ENCODE measurements at regions not wholly inside any gene's neighbourhood (a gene's known extent, or its start where the extent isn't known, plus 50 kb on each side); places are given as distances from the start of the nearest gene placed in this dataset.

DNA sequence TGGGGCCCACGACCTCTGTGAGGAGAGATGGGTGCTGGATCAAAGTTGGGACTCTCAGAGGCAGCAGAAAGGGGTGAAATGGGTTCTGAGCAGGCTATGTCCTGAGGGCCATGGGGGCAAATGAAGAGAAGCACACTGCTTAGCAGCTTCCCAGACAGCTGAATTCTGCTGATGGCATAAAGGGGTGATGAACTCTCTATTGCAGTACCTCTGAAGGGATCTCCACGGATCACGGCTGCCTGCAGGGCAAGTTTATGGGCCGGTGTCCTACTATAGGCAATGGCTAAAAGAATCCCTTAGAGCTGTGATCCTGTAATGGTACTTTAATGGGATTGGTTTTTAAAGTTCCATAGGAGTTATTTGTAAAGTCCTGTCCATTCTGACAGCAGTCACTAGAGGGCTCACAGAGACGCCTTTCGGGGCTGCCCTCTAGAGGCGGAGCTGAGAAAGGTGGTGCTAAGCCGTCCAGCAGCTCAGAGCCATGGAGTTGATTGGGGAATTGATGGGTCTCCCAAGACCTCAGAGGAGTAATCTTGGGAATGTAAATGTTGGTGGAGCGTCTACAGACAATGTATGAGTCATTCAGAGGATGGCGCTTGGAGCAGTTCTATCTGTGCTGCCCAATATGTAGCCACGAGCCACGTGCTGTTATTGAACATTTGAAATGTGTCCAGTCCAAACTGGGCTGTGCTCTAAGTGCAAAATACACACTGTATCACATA lies 287.3 kb downstream of the COG6 start:
- peak; percentile 27 for DNase-seq

DNA sequence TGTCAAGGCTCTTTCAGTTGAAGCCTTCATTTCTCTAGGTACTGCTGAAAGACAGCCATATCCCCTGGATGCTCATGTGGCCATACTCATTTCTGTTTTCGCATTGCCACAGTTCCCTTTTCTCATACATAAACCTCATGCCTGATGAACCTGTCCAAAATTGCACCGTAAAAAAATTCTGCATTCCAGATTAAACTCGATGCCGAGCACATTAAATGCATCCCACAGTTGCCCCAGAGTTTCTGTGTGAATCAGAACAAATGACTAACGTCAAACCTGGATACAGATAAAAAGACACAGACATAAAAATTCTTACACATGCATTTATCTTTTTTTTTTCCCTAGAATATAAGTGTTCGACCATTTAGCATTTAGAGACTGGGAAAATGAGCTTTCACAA lies 288.2 kb downstream of the COG6 start:
- no peak for DNase-seq

DNA sequence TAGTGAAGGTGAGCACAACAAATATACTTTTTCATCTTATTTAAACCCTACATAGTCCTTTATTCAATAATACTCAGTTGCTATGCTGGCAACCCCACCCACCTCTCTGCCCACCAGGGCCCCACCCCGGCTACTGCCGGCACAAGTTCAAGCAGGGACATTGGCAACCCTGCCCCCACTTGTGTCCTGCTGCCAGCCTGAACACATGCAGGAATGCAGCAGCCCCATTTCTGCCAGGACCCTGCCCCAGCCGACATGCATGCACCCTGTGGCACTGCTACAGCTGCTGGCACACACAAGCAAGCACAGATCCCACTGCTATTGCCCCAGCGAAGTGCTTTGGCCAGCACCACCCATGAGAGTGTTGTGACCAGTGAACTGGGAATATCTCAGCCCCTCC lies 289.8 kb downstream of the COG6 start:
- no peak for DNase-seq

DNA sequence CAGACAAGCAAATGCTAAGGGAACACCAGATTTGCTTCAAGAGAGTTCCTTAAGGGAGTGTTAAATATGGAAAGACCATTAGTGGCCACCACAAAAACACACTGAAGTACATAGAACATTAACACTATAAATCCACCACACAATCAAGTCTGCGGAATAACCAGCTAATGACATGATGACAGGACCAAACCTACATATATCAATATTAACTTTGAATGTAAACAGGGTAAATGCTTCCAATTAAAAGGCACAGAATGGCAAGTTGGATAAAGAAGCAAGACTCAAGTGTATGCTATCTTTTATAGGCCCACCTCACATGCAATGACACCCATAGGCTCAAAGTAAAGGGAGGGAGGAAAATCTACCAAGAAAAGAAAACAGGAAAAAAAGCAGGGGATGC lies 291.3 kb downstream of the COG6 start:
- DNase-seq = no peak

DNA sequence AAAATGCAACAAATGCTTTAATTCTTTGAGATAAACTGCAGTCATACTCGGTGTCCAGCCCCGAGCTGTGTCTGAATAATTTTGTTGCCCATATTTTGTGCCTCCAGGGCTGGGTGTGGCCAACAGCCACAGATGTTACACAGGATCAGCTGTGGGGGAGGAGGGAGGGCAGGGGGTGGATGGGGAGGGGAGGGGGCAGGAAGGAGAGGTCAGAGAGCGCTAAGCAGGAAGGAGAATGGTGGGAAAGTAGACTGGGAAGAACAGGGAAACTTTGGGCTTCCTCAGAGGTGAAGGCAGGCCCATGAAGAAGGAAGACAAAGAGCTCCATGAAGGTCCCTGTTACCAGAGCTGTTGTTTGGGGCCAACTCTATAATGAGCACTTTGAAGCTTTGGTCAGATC lies 295.8 kb downstream of the COG6 start:
- no peak for DNase-seq

DNA sequence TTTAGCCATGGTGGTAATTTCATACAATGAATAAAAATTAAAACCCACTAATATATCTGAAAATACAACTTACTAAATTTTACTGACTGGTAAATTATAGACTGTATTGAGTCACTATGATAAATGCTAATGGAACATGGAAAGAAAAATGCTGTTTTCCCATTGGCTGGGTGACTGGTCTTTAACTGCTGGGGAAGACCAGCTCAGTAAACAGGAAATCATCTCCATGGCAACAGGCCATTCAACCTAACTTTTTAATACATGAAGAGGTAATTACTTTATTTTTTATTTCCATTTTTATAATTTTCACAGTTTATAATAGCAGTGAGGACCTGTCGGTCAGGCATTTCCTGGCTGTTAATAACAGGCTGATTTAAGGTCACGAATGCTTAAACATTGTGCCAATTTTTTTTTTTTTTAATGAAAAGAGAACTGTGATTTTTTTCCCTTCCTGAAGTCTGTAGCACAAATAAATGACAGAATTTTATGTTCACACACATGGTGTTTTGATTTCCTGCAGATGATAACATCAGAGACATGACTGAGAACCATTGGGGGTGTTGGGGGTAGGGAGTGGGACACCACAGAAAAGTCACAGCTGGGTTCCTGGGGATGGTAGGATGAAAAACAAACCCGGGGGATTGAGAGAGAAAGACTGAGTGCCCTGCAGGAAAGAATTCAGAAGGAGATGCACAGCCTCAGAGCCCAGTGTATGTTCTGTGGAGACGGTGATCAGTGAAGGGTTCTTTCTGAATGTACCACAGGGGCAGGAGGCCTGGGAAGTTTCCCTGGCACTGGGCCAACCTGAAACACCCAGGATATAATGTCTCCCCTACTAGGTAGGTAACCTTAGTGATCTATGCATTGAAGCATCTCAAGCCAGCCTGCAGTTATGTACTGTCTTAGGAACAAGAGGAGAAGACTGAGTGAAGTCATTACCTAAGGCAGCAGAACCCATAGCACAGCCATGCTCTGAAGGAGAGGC lies 297.1 kb downstream of the COG6 start:
- DNase-seq = no peak

DNA sequence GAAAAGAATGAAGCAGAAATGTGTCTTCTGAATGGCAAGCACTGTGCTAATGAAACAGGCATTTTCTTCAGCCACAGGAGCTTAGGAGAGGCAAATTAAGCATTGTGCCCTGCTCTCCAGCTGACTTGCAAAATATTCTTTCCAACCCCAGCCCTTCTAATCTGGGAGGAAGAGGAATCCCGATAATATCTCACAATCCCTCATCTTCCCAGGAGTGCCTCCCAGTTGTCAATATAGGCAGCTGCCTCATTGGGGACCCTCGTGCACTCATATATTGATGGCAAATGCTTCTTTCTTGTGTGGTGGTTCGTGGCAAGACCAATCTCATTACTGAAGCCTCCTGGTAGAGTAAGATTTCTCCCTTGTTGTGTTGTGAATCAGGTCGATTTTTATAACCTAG lies 299.0 kb downstream of the COG6 start:
- DNase-seq = no peak

DNA sequence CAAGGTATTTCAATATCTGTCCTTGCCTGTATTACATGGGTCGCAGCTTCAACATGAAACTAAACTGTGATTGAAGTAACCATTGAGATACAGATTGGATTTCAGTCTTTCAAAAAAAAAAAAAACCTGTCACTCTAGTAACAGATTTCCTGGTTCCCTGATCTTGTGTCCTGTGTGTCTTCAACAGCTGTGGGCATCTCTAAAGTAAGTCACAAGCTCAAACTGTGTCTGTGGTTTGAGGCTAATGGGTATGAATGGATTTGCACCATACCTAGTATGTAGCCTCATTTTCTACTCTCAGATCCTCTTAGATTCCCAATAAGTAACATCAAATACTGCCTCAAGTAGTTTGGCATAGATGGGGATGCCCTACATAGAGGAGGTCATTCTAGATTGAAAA lies 300.1 kb downstream of the COG6 start:
- no peak for DNase-seq

DNA sequence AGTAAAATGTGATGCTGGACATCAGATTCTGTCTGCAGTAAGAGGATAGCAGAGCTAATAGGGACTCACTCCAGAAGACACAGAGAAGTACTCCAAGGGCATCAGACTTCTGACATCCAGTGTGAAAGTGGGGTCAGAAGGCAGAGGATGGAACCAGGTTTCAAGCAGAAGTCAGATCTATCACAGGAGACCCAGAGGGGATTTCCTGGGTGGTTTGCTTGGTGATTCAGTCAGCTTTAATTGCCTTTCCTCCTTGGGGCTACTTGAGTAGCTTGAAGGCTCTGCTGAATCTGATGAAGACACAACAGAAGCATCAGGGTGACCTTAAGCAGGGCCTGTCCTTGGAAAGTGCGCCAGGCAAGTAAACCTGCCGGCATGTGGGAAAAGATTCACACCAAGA lies 300.6 kb downstream of the COG6 start:
- DNase-seq = no peak

DNA sequence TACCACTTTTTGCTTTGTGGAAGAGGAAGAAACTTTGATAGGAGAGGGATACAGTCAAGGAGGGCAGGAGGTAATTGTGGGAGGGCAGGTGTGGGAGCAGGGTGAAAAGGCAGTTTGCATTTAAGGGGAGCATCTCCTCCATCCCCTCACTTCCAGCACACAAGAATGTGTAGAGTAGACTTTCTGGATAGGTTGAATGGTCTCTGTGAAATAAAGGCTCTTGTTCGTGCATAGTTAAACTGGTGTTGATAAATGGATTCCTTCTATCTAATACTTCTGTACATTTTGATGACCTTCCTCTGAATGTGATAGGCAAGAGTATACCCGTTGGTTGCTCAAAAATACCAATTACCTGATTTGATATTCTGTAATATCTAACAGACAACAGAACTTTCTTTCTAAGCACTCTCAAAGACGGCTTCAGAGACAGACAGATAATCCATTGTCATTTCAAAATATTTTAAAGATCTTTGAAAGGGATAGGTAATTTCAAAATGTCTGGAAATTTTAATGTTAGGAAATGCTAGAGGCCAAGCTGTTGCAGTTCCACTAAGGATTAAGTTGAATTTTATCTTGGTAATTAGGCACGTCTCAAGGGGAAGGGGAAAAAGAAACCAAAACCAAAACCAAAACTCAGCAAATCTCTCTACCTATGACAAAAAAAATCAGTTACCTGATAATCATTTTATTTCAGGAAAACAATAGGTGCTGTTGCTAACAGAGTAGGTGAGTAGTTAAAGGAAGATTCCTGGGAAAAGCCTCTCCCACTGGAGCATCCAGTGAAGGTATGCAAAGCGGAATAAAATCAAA lies 302.6 kb downstream of the COG6 start:
- DNase-seq = no peak

DNA sequence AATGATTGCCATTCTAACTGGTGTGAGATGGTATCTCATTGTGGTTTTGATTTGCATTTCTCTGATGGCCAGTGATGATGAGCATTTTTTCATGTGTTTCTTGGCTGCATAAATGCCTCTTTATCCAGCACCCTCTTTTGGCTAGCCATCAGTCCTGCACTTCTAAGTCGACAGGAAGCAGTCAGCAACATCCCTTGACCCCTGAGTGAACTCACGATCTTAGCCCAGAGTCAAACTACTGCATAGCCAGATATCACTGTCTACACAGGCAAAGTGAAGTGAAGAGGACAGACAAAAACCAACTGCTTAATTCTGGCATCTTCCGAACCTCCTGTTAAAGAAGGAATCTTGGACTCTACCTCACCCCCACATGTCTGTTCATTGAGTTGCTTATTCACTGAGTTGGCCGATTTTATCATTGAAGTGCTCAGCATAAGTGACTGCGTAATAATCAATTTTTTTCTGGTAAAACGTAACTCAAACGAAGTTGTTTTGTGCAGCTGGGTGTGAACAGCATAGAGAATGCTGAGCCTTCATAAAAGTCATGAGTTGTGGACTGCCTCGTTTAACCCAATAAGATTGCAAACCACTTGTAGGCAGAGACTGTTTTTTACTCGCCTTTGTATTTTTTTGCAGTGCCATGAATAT lies 304.2 kb downstream of the COG6 start:
- no peak for DNase-seq

DNA sequence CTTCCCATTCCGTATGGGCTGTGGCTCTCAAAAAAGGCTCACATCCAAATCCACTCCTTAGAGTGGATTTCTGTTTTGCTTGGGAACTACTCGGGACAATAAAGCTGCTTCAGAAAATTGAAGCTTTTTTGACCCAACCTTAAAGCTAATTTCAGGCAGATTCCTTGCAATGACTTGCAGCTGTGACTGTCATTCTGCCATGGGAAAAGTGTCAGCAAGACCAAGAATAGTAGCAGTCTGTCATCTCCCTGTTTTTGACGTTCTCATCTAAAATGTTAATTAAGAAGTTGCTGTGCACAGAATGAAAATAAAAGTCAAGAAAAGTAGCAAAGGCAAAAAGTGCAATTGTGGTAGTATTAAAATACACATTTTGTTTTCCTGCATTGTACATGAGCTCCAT lies 304.7 kb downstream of the COG6 start:
- DNase-seq = no peak

DNA sequence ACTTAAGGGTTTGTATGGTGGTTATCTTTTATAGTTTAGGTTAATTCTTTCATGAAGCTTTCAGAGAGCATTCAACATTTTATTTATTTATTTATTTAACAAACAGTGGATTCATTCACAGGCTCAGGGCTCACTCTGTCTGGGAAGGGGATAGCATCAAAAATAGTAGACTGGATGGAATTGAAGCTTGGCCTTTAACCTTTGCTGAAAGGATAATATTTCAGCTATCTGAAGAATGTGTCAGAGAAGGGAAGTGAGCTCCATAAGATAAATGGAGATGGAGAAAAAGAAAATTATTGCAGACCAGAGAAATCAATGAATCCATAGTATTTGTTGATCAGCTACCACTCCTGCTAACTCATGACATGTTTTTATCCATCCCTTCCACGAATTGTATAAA lies 305.6 kb downstream of the COG6 start:
- no peak for DNase-seq

DNA sequence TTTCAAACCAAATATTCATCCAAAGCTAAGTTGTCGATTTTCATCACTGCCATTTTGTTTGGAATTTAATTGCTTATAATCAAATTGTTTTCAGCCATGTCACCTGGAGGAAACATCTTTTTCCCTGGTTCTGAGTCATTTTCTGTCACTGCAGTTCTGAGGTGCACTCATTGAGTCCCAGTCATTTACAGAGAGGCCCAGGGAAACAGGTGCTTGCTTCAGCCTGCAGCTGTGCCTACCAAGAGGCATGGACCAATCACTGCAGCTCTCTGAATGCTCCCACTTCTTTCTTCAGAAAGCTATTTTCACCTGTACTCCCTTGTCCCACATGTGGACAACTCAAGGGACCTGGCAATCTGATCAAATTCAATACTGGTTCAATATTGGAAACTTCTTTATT lies 308.1 kb downstream of the COG6 start:
- DNase-seq = no peak

DNA sequence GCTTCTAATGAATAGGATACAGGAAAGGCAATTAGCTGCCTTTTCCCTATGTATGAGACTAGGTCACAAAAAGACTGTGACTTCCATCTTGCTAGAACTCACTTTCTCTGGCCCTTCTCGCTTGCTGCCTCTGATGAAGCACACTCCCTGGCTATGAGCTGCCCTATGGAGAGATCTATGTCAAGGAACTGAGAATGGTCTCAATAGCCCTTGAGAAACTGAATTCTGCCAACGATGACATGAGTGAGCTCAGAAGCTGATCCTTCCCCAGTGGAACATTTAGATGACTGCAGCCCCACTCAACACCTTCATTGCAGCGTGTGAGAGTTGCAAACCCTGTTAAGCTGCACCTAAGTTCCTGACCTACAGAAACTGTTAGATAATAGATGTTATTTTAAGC lies 309.8 kb downstream of the COG6 start:
- DNase-seq = no peak

DNA sequence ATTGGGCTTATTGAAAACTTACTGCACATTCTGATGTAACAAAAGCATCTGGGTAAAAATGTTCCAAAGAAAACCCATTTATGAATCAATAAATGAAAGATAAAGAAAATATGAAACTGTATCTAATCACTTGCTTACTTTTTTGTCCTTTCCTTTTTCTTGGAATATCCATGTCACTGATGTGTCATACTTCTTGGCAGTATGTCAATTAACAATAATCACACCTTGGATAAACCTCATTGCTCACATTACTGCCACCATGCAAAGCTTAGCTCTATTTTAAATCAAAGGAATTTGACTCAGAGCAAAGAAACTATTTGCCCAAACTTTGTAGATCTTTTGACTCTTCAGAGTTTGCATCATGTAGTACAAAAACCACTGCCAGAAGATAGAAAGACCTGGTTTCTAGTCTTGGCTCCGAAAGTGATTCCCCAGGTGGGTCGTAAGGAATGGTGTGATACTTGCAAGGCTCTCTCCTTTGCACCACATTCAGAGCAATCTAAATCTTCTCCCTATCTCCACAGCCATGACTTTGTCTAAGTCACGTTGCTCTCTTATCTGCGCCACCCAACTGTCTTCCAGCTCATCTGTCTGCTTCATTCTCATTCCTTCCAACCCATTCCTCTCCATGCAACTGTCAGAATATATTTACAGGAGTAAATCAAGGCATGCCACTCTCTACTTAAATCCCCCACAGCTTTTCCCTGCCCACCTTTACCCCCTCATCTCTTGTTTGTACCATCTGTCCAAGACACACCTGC lies 311.9 kb downstream of the COG6 start:
- DNase-seq = no peak

DNA sequence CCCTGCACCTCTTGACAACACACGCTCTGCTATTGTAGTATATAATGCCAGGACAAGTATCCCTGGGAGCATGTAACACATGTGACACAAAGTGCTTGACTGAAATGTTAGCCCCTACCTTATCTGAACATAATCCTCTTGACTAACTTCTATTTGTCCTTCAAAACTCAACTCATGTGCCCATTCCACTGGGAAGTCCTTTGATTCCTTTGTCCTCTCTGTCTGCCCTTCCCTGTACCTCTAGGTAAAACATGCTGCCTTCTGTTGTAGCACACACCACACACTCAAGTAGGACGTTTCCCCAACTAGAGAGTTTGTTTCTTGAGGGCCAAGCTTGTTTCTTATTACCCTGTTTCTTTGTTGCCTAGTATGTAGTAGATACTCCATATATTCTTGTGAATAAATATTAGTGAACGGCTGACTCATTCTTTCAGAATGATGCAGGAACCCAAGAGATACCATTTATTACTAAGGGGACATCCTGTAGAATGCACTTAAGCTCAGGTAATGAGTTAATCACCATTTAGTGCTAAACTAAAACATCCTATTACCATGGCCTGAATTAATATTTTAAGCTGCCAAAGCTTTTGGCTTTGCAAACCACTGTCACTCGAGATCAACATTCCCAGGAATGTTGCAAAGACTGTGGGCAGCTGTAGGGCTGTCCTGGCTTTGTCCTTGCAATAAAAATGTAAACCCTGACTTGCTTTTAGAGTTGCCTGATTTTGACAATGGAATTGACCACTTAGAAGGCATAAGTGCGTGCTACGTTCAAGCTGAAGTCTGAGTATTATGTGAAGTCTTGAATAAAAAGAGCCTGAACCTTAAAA lies 313.4 kb downstream of the COG6 start:
- DNase-seq = no peak

DNA sequence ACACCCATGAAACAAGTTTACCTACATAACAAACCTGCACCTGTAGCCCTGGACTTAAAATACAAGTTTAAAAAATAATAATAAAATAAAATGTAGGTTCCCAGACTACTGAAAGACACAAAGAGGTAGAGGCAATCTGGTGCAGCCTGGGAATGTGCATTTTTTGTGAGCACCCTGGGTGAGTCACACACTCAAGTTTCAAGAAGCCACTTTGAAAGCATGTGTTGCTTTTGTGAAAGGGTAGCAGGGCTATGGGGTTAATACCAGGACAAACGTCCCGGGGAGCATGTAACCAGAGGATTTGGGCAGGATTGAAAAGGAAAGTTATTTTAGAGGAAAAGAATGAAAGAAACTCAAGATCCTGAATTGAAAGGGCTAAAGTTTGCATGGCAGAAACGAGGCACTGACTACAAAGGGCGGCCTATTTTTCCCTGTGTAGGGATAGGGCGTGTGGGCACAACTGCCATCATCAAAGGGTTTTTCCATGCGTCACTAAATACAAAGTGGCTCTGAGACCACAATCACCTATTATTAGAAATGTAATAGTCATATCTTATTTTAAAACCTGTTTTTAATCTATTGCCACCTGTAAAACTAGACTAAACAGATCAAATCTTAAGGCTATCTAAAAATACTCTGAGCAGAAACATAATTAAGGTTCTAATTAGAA lies 314.9 kb downstream of the COG6 start:
- DNase-seq = no peak

DNA sequence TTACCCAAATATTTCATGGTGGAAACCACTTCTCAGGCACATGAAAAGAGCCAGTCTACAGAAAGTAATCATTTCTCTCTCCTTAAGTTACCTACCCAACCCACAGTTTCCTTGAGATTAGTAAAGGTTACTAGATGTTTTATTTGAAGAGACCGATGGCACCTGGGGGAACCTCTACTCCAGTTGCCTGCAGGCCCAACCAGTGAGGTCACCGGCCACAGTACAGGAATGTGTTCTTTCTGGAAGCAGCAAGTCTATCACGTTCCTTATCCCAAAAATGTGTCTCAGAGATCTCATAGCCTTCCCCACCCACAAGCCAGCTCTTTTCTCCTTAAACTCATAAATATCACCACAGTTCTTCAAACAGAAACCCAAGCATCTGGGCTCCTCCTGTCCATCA lies 316.1 kb downstream of the COG6 start:
- no peak for DNase-seq

DNA sequence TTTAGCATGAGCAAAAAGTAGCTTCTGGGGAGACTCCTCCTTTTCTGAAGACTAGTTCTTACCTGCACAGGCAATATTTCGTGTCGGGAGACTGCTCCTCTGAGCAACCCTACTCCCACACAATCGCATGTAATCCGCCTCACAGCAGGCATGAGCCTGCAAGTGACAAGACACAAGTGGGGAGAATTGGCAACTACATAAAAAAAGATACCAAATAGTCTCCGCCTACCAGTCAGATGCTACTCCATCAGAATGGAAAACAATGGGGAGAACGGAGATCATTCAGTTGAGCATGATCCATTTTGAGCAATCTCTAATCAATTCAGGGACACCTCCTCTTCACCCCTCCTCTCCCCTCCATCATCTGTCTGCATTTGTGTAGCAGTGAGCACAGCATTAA lies 321.0 kb downstream of the COG6 start:
- DNase-seq = no peak

DNA sequence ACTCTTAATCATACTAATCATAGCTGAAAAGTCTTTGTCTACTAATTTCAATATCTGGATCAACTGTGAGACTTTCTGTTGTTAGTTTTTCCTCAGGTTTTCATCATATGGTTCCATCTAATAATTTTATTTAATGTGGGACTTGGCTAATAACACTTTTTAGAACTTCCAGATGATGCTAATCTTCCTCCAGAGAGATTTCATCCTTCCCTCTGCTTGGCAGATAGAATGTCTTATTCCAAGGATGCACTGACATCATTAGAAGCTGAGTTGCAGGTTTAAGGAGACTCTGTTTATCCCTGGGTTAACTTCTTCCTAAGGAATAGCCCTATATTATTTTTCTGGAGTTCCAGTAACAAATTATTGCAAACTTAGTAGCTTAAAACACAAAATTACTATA lies 325.6 kb downstream of the COG6 start:
- no peak for DNase-seq
